Esophagus squamous epithelium (tissue), 4 donors: ENCODE measurements at regions not wholly inside any gene's neighbourhood (a gene's known extent, or its start where the extent isn't known, plus 50 kb on each side); places are given as distances from the start of the nearest gene placed in this dataset.

Source experiments
- POLR2A ChIP-seq, 4 donors: fragments of 450-650 bp; IDR thresholded peaks; one replicate each; pipeline ENCODE4 v1.6.1; 2017; ENCODE audit warnings: antibody characterized with exemption in 4 of 4, mild to moderate bottlenecking in 4 of 4, moderate library complexity in 3 of 4
- TF ChIP-seq, protein P1 (sequence below), 6 experiments: fragments of 450-650 bp in 4 of 6; fragments of 200-600 bp in 2 of 6; sonication (generic) in 2 of 6; IDR thresholded peaks; one replicate each; pipeline ENCODE4 v1.5.1; 2016 to 2019; ENCODE audit warnings: antibody characterized with exemption in 6 of 6, mild to moderate bottlenecking in 4 of 6, moderate library complexity in 4 of 6

DNA sequence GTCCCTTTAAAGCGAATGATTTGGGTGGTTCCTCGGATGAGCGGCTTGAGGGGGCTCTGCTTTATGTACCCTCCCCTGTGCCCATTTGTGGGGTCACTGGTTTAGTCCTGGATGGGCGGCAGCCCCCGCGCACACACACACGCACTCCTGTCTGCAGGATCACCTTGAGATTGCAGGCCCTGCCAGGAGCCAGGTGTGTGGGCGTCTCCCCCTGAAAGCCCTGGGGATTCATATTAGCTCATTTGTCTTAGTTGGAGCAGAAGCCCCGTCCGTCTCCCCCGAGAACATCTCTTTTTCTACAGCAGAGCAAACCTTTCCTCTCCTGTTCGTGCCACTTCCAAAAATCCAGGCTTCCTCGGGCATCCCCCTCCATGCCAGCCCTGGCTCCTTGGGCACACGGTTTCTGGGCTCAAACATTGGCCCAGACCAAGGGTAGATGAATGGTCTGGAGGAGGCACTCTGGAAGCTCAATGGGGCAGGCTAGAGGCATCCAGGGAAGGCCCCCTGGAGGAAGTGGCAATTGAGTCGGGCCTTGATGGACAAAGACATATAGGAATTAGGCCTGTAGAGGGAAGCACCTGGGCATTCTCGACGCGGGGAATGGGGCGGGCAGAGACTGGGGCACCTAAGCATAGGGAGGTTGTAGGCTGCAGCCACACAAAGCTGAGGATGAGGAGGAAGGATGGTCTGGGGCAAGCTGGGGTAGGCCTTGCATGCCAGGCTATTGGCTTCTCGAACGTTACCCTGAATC, 218.5 kb upstream of the GSE1 start:
- TF ChIP-seq, protein P1, sequence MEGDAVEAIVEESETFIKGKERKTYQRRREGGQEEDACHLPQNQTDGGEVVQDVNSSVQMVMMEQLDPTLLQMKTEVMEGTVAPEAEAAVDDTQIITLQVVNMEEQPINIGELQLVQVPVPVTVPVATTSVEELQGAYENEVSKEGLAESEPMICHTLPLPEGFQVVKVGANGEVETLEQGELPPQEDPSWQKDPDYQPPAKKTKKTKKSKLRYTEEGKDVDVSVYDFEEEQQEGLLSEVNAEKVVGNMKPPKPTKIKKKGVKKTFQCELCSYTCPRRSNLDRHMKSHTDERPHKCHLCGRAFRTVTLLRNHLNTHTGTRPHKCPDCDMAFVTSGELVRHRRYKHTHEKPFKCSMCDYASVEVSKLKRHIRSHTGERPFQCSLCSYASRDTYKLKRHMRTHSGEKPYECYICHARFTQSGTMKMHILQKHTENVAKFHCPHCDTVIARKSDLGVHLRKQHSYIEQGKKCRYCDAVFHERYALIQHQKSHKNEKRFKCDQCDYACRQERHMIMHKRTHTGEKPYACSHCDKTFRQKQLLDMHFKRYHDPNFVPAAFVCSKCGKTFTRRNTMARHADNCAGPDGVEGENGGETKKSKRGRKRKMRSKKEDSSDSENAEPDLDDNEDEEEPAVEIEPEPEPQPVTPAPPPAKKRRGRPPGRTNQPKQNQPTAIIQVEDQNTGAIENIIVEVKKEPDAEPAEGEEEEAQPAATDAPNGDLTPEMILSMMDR (IDR thresholded peaks at IDR 0.05): no peak
- no peak for TF ChIP-seq POLR2A (IDR thresholded peaks at IDR 0.05)
